GM18868 (cell line): ENCODE measurements at regions not wholly inside any gene's neighbourhood (a gene's known extent, or its start where the extent isn't known, plus 50 kb on each side); places are given as distances from the start of the nearest gene placed in this dataset.

Experiments
- ATAC-seq: cut with Tn5 transposase; IDR thresholded peaks from one replicate; pipeline ENCODE4 v1.9.1; 2021; ENCODE audit warnings: mild to moderate bottlenecking, moderate library complexity; ENCODE audit not compliant: unreplicated experiment

DNA sequence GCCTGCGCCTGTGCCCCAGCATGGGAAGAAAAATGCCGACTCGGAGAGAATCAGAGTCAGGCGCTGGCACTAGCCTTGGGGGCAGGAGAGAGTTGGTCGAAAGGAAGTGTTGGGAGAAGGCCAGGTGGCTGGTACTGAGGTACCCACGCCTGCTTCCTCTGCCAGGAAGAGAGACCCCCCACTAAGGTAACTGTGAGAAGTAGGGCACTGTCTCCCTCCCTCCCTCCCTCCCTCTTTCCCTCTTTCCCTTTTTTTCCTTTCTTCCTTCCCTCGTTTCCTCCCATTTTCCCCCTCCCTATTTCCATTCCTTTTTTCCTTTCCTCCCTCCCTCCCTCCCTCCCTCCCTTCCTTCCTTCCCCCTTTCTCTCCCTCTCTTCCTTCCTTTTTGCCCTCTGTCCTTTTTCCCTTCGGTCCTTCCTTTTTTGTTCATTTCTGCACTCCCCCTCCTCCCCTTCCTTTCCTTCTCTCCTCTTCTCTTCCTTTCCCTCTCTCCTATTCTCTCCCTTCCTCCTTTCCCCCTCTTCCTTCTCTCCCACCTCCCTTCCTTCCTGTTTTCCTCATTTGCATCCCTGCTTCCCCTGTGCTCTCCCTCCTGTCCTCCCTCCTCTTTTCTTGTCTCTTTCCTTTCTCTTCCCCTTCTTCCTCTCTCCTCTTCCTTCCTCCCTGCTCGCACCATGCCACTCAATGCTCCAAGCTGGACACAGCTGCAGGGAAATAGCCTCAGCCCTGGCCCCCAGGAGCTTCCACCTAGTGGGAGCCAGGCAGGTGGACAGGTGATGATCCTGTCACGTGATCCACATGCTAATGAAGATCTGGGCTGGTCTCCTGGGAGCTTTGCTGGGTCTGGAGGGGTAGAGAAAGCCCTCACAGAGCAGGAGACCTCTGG, 148.0 kb downstream of the DHX35 start:
- ATAC-seq, result no peak

DNA sequence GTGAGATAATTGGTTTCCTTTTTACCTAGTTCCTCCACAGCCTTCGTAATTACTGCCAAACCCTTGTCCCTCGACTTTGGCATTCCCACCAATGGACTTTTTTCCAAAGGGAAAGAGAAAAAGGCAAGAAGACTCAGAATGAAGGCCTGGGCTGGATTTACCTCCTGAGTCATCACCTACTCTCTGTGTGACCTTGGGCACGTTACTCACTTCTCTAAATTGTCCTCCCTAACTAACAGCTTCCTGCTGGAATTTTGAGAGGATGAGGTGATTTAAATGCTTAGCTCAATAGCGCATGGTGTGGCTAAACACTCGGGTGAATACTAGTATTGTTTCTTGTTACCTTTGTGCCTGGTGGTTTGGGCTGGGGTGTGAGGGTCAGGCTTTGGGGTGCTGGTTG, 146.6 kb downstream of the DHX35 start:
- no peak for ATAC-seq

DNA sequence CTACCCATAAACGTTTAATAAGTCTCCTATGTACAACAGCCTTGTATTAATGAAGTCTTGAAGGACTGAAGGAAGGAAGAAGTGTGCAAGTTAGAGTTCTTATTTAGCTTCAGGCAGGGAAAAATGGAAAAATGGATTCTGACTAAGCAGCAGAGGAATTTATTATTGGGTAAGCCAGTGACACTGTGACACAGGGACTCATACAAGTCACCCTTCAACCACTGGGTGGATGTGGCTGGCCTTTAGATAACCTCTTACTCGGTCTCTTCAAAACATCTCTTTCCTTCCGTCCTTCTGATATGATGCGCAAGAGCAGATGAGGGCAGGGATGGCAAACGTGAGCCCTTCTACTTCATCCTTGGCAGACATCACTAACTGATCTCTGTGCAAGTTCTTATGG, 145.6 kb downstream of the DHX35 start:
- no peak for ATAC-seq

DNA sequence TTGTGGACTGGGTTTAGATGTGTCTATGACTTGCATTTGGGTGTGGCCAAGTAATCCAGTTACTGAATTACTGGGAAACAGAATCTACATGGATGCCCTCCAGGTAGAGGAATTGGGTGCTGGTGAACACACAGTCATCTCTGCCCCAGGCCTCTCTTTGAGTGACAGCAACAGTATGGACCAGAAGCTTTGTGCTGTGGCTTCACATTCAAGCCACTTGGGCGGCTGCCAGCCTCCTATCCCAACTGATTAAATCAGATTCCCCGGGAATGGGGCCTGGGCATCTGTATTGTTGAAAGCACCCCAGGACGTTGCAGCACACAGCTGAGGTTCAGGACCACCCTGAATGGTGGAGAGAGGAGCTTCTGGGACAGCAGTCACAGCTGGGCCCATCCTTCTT, 144.6 kb downstream of the DHX35 start:
- ATAC-seq, result no peak

DNA sequence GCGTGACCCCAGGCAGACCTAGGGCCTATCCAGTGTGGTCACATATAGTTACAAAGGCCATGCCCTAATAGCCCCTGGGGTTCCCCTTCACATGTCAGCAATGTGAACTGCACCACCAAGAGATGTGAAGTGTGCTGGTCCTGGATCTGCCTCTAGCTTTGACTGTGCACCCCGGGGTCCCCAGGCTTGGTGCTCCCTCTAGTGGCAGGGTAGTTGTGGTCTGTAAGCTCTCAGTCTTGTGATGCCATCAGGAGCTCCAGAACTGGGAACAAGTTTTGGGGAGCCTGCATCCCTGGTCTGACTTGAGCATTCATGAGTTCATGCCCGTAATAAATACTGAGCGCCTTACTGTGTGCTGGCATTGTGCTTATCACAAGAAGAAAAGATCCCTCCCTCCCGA, 143.4 kb downstream of the DHX35 start:
- ATAC-seq, result no peak

DNA sequence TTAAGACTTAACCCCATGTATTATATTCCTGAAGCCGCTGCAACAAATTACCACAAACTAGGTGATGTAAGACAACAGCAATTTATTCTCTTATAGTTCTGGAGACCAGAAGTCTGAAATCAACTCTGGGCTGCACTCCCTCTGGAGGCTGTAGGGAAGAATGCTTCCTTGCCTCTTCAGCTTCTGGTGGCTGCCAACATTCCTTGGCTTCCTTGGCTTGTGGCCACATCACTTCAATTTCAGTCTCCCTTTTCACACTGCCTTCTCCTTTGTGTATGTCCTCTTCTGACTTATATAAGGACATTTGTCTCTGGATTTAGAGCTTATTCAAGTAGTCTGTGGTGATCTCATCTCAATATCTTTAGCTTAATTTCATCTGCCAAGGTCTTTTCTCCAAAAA, 141.6 kb downstream of the DHX35 start:
- no peak for ATAC-seq

DNA sequence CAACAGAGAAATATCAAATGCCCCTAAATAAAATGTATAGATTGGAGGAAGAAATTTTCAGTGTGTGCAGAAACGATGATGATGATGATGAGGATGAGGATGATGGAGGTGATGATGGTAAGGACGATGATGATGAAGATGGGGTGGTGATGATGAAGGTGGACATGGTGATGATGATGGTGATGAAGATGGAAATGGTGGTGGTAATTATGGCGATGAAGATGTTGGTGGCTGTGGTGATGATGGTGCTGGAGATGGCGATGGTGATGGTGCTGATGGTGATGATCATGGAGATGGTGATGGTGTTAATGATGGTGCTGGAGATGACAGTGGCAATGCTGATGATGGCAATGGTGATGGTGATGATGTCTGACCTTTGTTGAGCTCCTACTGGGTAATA, 141.2 kb downstream of the DHX35 start:
- ATAC-seq, result no peak

DNA sequence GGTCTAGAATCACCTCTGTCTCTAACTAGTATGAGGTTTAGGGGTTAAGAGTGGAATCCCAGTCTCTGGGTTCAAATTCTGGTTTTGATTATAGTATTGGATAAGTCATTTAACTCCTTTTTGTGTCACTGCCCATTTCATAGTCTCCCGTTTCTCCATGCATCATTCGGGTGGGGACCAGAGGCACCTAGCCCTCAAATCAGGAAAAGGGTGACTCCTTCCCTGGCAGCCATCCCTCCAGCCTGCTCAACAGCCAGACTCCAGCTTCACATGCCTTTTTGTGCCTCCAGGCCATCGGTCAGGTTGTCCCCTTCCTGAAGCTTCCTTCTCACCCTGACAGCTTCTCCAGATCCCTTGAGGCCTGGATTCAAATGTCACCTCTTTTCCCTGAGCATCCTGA, 139.8 kb downstream of the DHX35 start:
- no peak for ATAC-seq

DNA sequence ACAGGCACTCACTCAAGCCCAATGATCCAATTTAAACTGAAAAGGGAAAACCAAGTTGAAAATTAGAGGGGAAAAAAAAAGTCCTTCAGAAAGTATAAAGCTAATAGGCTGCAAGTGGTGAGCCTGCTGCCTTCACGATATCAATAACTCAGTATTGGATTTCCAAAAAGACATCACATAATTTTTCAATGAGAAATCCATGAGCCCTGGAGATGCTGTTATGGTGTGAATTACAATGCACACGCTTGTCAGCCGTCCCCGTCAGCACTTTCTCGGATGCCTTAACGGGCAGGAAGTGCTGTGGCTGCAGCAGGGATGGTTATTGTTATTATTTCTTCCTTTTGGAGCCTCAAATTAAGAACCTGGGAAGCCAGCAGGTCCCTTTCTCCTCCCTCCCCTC, 138.5 kb downstream of the DHX35 start:
- ATAC-seq, result no peak

DNA sequence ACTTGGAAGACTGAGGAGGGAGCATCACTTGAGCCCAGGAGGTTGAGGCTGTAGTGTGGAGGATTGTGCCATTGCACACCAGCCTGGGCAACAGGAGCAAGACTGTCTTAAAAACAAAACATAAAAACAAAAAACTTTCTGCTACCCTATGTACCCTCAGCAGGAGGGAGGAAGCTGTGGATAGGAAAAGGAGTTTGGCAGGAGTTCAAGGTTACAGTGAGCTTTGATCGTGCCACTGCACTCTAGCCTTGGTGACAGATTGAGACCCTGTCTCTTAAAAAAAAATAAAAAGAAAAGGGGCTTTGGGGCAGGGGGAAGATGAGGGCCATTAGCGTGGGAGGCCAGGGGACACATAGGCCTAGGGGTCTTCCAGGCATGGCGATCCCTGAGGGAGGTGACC, 135.7 kb downstream of the DHX35 start:
- no peak for ATAC-seq

DNA sequence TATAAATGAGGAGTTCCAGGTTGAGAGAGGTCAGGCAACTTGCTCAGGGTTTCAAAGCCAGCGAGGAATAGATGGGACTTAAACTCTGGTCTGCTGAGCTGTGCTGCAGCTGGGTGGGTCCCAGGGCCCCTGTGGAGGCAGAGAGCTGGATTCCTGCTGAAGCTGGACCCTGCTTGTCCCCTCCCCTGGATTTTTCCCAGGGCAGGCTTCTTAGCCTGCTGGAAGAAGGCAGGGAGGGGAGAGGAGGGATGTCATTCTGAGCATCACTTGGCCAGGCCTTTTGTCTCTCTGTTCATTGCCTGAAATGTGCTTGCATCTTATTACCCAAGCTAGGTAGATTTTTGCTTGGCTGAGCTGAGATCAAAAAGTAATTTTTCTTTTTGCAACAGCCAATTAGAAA, 133.7 kb downstream of the DHX35 start:
- ATAC-seq, result no peak

DNA sequence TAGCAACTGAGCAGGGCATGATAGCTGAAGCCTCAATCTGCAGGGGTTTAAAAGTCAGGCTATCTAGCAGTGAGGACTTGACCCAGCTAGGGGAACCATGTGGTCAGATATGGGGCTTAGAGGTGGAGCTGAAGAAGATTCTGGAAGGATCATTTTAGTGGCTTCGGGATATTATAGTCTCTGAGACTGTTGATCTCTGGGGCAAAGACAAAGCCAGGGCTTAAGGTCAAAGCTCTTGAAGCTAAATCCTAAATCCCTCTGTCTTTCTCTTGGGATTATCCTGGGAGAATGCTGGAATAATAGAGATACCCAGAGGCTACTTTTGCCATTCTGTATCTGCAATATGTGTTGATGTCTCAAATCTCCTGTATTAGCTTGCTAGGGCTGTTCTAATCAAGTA, 132.2 kb downstream of the DHX35 start:
- ATAC-seq, result no peak

DNA sequence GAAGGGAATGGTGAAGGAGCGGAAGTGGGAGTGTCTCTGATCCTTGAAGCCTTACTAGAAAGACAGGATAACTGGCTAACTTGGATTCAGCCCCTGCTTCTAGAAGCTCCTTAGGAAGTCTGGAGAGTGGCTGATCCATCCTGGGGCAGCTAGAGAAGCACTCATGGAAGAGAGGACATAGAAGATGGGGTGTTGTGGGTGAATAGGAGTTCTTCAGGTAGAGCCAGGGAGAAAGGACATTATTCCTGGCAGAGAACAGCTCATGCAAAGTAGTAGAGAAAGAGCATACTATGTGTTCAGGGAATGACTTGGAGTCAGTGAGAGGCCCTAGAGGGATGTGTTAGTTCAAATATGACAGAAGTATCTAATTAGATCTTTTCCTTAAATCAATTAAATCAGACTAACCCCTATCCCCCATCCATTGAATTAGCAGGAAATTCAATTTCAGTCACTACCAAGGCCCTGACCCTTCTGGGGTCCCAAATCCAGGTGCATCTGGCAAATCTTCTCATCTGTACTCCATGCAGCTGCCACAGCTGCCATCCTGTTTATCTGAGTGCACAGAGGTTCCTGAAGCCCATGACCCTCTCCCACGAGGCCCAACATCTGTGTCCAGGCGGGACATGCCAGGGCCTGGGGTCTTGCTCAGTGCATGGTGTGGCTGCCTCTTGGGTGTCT, 130.7 kb downstream of the DHX35 start:
- no peak for ATAC-seq

DNA sequence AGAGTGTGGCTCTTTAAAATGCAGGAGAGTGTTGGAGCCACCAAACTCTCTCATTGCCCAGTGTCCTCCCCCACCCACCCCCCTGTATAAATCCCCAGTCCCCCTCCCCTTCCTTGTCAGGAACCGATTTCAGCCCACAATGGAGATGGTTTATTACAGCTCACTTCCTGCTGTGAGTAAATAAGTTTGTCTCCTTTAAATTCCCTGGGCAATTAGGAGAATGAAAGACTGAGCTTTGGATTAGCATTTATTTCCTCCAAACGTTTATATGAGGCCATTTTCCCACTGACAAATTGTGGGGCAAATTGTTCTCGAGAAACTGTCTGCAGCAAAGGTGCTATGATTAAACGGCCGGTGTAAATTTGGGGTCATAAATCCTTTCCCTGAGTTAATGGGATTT, 128.8 kb downstream of the DHX35 start:
- no peak for ATAC-seq

DNA sequence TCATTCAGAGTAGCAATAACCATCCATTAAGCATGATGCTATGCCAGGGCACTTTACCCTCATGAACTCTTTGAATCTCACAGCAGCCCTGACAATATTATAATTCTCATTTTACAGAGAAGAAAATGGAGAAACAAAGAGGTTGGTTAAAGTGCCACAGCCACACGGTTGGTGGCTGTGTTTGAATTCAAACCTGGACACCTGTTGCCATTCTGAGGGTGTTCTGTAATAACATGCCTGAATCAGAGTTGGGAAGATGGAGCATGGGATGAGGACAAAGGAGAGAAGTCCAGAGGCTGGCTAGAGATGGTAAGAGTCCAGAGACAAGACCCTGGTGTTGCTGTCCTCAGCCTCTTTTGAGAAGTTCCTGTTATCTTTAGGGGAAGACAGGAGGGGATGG, 127.7 kb downstream of the DHX35 start:
- no peak for ATAC-seq
